C4-2B (cell line): ENCODE measurements at regions not wholly inside any gene's neighbourhood (a gene's known extent, or its start where the extent isn't known, plus 50 kb on each side); places are given as distances from the start of the nearest gene placed in this dataset.

ENCODE experiments used
- ZFX ChIP-seq: fragments of 450-650 bp; IDR thresholded peaks from 2 replicates; pipeline ENCODE4 v1.6.1; 2017
- TF ChIP-seq, protein P1 (sequence below): fragments of 450-650 bp; conservative IDR thresholded peaks from 2 replicates; pipeline ENCODE4 v1.5.1; 2017; ENCODE audit warnings: mild to moderate bottlenecking

DNA sequence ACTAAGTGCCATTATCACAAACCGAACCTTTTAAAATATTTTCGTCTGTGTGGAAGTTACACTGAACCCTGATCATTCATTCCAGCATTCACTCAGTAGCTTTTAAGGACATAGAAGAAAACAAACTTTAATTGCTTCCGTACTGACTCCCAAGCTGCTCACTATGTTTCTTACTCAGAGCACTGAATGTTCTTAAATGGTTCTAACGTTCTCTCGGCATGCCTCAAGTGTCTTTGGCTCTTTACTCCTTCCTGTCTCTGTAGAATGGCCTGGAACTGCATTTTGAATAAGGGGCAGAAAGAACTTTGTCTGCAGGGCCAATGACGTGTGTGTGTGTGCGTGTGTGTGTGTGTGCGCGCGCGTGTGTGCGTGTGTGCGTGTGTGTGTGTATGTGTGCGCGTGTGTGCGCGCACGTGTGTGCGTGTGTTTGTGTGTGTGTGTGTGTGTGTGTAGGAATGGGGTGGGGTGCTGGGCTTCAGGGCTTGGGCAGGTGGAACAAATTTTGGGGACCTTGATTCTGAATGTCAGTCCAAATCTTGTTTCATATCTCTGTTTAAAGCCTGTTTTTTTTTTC, 50.5 kb upstream of the PAQR3 start:
- TF ChIP-seq, protein P1, sequence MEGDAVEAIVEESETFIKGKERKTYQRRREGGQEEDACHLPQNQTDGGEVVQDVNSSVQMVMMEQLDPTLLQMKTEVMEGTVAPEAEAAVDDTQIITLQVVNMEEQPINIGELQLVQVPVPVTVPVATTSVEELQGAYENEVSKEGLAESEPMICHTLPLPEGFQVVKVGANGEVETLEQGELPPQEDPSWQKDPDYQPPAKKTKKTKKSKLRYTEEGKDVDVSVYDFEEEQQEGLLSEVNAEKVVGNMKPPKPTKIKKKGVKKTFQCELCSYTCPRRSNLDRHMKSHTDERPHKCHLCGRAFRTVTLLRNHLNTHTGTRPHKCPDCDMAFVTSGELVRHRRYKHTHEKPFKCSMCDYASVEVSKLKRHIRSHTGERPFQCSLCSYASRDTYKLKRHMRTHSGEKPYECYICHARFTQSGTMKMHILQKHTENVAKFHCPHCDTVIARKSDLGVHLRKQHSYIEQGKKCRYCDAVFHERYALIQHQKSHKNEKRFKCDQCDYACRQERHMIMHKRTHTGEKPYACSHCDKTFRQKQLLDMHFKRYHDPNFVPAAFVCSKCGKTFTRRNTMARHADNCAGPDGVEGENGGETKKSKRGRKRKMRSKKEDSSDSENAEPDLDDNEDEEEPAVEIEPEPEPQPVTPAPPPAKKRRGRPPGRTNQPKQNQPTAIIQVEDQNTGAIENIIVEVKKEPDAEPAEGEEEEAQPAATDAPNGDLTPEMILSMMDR, result no peak
- no peak for TF ChIP-seq ZFX
